ENCODE measurements at regions not wholly inside any gene's neighbourhood (a gene's known extent, or its start where the extent isn't known, plus 50 kb on each side); places are given as distances from the start of the nearest gene placed in this dataset.
"Not testable (repeated sequence)": the region's sequence is repeated elsewhere in the genome, so short reads cannot be mapped to it uniquely, and the experiment has no call there.

DNA sequence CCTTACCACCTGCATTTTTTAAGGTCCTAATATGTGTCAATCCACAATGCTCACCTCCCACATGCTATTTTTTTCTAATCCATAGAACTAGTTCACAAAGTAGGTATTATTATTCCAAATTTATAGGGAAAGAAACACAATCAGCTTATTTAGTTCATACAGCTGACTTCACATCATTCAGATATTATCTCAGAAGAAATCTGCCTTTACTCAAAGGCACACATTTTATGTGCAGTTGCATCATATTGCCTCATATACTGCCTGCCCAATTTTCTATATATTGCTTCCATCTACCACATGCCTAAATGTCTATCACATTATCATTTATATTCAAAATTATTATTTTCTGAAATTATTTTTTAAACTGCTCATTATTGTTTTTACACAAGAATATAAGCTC, 88.7 kb upstream of the LUZP2 start:
- DNase-seq = no peak

DNA sequence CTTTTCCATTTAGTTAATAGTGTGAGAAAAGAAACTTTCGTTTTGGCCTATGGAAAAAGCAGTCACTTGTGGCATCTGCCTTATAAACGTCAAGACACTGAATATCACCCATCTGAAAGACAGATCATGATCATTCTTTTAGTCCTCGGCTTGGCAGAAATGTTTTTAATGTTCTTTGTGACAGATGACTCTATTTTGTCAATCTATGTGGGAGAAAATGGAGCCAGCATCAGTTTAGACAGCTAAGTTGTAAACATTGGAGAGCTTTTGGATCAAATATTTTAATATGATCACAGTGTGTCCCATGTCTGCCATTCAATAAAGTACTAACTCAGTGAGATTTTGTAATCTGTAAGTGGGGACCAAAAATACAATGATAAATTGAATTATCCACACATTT, 85.1 kb upstream of the LUZP2 start:
- DNase-seq = no peak

DNA sequence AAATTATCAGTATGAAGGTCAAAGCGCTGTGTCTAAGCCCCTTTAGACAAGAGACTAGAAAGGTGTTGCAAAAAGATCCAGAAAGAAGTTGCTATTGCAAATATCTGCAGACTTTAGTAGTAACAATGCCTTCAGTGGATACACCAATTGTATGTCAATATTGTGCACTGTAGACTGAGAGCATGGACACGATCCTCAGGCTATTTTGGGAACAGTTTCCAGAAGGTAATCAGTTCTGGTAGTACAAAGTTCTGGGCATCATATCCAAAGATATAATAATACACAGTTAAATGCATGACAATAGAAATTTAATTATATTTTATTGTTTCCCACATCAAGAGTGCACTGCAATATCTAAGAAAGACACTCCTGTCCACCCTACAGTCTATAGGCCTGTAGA, 84.1 kb upstream of the LUZP2 start:
- no peak for DNase-seq

DNA sequence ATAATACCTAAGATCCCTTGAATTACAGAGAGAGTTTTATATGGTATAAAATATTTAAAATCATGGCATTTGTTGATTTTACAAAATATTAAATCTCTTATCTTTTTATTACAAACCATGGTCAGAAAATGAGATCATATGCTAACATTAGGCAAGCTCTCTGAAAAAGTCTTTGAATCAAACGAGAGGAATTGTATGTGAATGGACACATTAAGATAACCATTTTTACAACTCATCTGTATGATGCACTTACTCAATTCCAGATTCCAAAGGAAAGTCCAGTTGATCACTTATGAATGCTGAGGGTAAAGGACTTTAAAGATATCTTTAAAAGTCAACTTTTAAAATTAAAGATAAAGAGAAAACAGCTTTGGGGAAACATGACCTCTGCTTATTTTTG, 83.5 kb upstream of the LUZP2 start:
- peak; percentile 26 for DNase-seq

DNA sequence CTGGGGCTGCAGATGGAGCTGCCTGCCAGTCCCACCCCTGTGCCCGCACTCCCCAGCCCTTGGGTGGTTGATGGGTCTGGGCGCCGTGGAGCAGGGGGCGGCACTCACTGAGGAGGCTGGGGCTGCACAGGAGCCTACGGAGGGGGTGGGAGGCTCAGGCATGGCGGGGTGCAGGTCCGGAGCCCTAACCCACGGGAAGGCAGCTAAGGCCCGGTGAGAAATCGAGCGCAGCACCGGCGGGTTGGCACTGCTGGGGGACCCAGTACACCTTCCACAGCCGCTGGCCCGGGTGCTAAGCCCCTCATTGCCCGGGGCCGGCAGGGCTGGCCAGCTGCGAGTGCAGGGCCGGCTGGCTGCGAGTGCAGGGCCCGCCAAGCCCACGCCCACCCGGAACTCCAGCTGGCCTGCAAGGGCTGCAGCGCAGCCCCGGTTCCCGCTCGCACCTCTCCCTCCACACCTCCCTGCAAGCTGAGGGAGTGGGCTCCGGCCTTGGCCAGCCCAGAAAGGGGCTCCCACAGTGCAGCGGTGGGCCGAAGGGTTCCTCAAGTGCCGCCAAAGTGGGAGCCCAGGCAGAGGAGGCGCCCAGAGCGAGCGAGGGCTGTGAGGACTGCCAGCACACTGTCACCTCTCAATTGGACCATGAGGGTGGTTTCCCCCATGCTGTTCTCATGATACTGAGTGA, 80.8 kb upstream of the LUZP2 start:
- not testable (repeated sequence) for DNase-seq

DNA sequence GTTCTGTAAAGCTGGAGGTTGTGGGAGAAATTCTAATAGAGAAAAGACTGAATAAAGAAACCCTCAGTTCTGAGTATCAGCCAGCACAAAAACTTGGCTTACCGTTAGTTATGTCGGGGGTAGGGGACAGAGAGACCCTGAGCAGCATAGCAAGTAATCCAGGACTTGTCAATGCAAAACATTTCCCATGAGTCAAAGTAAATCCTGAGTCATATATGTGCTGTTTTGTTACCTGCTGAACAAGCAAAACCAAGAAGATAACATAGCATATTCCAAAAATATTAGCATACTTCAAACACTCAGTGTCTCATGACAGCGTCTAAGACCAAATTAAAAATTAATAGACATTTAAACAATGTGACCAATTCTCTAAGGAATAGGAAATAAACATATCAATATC, 75.1 kb upstream of the LUZP2 start:
- DNase-seq = peak; percentile 54

DNA sequence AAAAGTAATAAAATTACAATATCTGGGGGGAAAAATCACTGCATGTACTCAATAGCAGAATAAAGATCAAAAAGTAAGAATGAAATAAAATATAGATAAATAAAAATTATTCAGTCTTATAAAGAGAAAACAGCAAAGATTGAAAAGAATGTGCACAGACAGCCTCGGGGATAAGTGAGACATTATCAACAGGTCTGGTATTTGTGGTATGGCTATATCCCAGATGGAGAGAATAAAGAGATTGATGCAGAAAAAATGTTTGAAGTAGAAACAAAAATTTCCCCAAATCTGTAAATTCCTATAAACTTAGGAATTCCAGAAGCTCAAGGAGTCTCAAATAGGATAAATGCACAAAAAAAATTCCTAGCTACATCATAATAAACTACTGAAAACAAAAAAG, 74.5 kb upstream of the LUZP2 start:
- peak; percentile 52 for DNase-seq

DNA sequence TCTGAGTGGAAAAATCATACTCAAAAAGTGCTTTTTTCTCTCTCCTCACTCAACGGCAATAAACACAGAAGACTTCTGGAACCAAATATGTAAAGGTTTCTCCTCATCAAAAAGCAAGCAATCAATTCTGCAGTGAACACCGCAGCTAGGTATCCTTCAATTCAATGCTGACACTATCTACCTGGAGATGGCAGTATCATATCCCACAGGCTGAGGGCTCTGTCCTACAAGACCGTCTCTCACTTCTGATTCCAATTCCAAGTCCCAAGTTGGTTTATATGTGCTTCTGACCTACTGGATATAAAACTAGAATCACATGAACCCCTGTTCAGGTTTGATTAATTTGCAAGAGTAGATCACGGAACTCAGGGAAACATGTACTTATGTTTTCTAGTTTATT, 59.7 kb upstream of the LUZP2 start:
- DNase-seq = no peak

Measured in NCI-H226 (cell line).